HCT116 (cell line): ENCODE measurements at regions not wholly inside any gene's neighbourhood (a gene's known extent, or its start where the extent isn't known, plus 50 kb on each side); places are given as distances from the start of the nearest gene placed in this dataset.
A peak's percentile ranks its signal among the peaks of the same experiment; 100 is the strongest.

Experiments
- ATAC-seq: fragments of 200-7000 bp; cut with Tn5 transposase; 2 replicates; pipeline ENCODE4 v1.9.1; 2020; ENCODE audit warnings: mild to moderate bottlenecking, moderate library complexity
- BruUV-seq: library from RNA; stranded (reverse); fragments of 400-500 nt; replicated peaks from 2 replicates; lab custom pipeline; 2021; lab: Mats Ljungman, UMichigan
- CTCF ChIA-PET: fragments of 300-600 bp; sonication (Branson Sonifier 250); formaldehyde crosslinking; loops from one replicate; lab custom pipeline; 2021; ENCODE audit warnings: antibody characterized with exemption; lab: Charles Lee
- POLR2A ChIA-PET: fragments of 300-600, 350-600 bp; sonication (Branson Sonifier 250); formaldehyde crosslinking; loops from one replicate; lab custom pipeline; 2021; ENCODE audit warnings: antibody characterized with exemption; lab: Charles Lee
- RAD21 ChIA-PET, 2 experiments: fragments of 300-600 bp; sonication (Branson Sonifier 250); formaldehyde crosslinking; loops; one replicate each; lab custom pipeline; 2023; ENCODE audit warnings: low total read pairs in 2 of 2; ENCODE audit not compliant: uncharacterized antibody in 2 of 2, unreplicated experiment in 2 of 2, low non-redundant PET in 1 of 2; lab: Charles Lee
- DNase-seq: peaks from one replicate; pipeline ENCODE4 v3.0.0-alpha.2; 2010; ENCODE audit warnings: low read depth, low spot score
- H2AFZ ChIP-seq: fragments of 200-600 bp; shearing (Covaris generic), sonication (generic); 2 replicates; pipeline ENCODE4 v1.6.1; 2017; ENCODE audit warnings: low read depth, mixed run types, mixed read lengths, antibody characterized with exemption, low read length; ENCODE audit not compliant: poor library complexity, severe bottlenecking
- H3K27ac ChIP-seq: 2 replicates; pipeline ENCODE4 v1.5.1; 2012; ENCODE audit warnings: low read depth, low read length
- H3K27me3 ChIP-seq: fragments of 200-600 bp; sonication (generic); 2 replicates; pipeline ENCODE4 v1.6.1; 2016; ENCODE audit warnings: mixed run types, low read length, mixed read lengths; ENCODE audit not compliant: insufficient read depth
- H3K36me3 ChIP-seq, 2 experiments: fragments of 200-500 bp in 1 of 2; fragments of 200-600 bp in 1 of 2; sonication (Bioruptor generic) in 1 of 2; sonication (generic) in 1 of 2; 2 replicates each; pipeline versions ENCODE4 v1.5.1 to v1.6.1; 2014 to 2016; ENCODE audit warnings: low read length in 2 of 2, inconsistent platforms in 1 of 2, mixed read lengths in 1 of 2, mixed run types in 1 of 2; ENCODE audit not compliant: insufficient read depth in 2 of 2, control insufficient read depth in 1 of 2
- H3K4me1 ChIP-seq, 2 experiments: fragments of 200-600 bp in 1 of 2; sonication (generic) in 1 of 2; 2 replicates each; pipeline versions ENCODE4 v1.5.1 to v1.6.1; 2012 to 2017; ENCODE audit warnings: low read length in 2 of 2, inconsistent platforms in 1 of 2, mild to moderate bottlenecking in 1 of 2, mixed read lengths in 1 of 2, mixed run types in 1 of 2, moderate library complexity in 1 of 2; ENCODE audit not compliant: insufficient read depth in 2 of 2, control insufficient read depth in 1 of 2
- H3K4me2 ChIP-seq: fragments of 200-600 bp; sonication (generic); 2 replicates; pipeline ENCODE4 v1.6.1; 2017; ENCODE audit warnings: mixed run types, low read length, mixed read lengths
- H3K4me3 ChIP-seq, 2 experiments: fragments of 200-600 bp in 1 of 2; sonication (generic) in 1 of 2; replicated peaks in 1 of 2; 2 replicates each; pipeline ENCODE4 v1.5.1; 2011 to 2016; ENCODE audit warnings: low read length in 2 of 2, control low read depth in 1 of 2, low read depth in 1 of 2, mild to moderate bottlenecking in 1 of 2, mixed read lengths in 1 of 2, mixed run types in 1 of 2
- H3K79me2 ChIP-seq: fragments of 200-600 bp; sonication (generic); 2 replicates; pipeline ENCODE4 v1.6.1; 2017; ENCODE audit warnings: mild to moderate bottlenecking, mixed run types, low read length, moderate library complexity, mixed read lengths; ENCODE audit not compliant: insufficient read depth
- H3K9ac ChIP-seq: fragments of 200-600 bp; sonication (generic); 2 replicates; pipeline ENCODE4 v1.6.1; 2016; ENCODE audit warnings: low read length, mixed read lengths
- H3K9me2 ChIP-seq: fragments of 200-600 bp; sonication (generic), shearing (Covaris generic); 2 replicates; pipeline ENCODE4 v1.6.1; 2017; ENCODE audit warnings: mixed run types, mild to moderate bottlenecking, moderate library complexity; ENCODE audit not compliant: insufficient read depth
- H3K9me3 ChIP-seq, 2 experiments: fragments of 200-500 bp in 1 of 2; fragments of 200-600 bp in 1 of 2; sonication (Bioruptor generic) in 1 of 2; sonication (generic) in 1 of 2; 2 replicates each; pipeline ENCODE4 v1.6.1; 2014 to 2017; ENCODE audit warnings: low read length in 2 of 2, mixed read lengths in 2 of 2, inconsistent platforms in 1 of 2, low read depth in 1 of 2, mild to moderate bottlenecking in 1 of 2, mixed run types in 1 of 2, moderate library complexity in 1 of 2; ENCODE audit not compliant: control insufficient read depth in 1 of 2, insufficient read depth in 1 of 2
- H4K20me1 ChIP-seq: fragments of 200-600 bp; sonication (generic), shearing (Covaris generic); 2 replicates; pipeline ENCODE4 v1.6.1; 2017; ENCODE audit warnings: mixed run types, mild to moderate bottlenecking, moderate library complexity; ENCODE audit not compliant: insufficient read depth
- CEBPB ChIP-seq: IDR thresholded peaks from 2 replicates; pipeline ENCODE4 v1.6.1; 2012; ENCODE audit warnings: low read depth
- ELF1 ChIP-seq: IDR thresholded peaks from 2 replicates; pipeline ENCODE4 v1.6.1; 2012; ENCODE audit warnings: low read depth, borderline replicate concordance
- POLR2A ChIP-seq: IDR thresholded peaks from 2 replicates; pipeline ENCODE4 v1.7.0; 2011; ENCODE audit warnings: borderline replicate concordance; ENCODE audit not compliant: insufficient read depth, insufficient read length; ENCODE audit errors: extremely low read depth
- POLR2AphosphoS5 ChIP-seq: IDR thresholded peaks from 2 replicates; pipeline ENCODE4 v1.6.1; 2011; ENCODE audit warnings: mild to moderate bottlenecking, low read depth, low read length, moderate library complexity
- RAD21 ChIP-seq: IDR thresholded peaks from 2 replicates; pipeline ENCODE4 v1.6.1; 2012; ENCODE audit warnings: low read depth, mild to moderate bottlenecking
- SIN3A ChIP-seq: IDR thresholded peaks from 2 replicates; pipeline ENCODE4 v1.6.1; 2012; ENCODE audit warnings: low read depth
- SRF ChIP-seq: IDR thresholded peaks from 2 replicates; pipeline ENCODE4 v1.6.1; 2012; ENCODE audit warnings: low read depth
- TCF7L2 ChIP-seq: IDR thresholded peaks from 2 replicates; pipeline ENCODE4 v1.7.0; 2011; ENCODE audit warnings: borderline replicate concordance, inconsistent platforms; ENCODE audit not compliant: insufficient read depth, insufficient read length; ENCODE audit errors: extremely low read depth
- YY1 ChIP-seq: IDR thresholded peaks from 2 replicates; pipeline ENCODE4 v1.6.1; 2011; ENCODE audit warnings: low read length, low read depth, moderate library complexity, mild to moderate bottlenecking; ENCODE audit not compliant: insufficient replicate concordance; ENCODE audit errors: extremely low read depth
- ZFX ChIP-seq: fragments of 450-650 bp; IDR thresholded peaks from 2 replicates; pipeline ENCODE4 v1.6.1; 2017
- ZNF274 ChIP-seq: fragments of 200-500 bp; sonication (Bioruptor generic); IDR thresholded peaks from 2 replicates; pipeline ENCODE4 v1.6.1; 2014; ENCODE audit warnings: mild to moderate bottlenecking, low read depth, low read length, inconsistent platforms
- intact Hi-C: fragments of 100-400 bp; cut with micrococcal nuclease; formaldehyde crosslinking; loops from 2 replicates; pipeline ENCODE4 v1.10.0; 2022
- TF ChIP-seq, protein P1 (sequence below), 3 experiments: fragments of 200-600 bp in 1 of 3; sonication (generic) in 1 of 3; IDR thresholded peaks in 2 of 3; conservative IDR thresholded peaks in 1 of 3; 2 replicates each; pipeline ENCODE4 v1.5.1; 2012 to 2017; ENCODE audit warnings: low read depth in 2 of 3, low read length in 2 of 3, antibody characterized with exemption in 1 of 3, borderline replicate concordance in 1 of 3, control low read depth in 1 of 3, mild to moderate bottlenecking in 1 of 3, mixed read lengths in 1 of 3, mixed run types in 1 of 3, moderate library complexity in 1 of 3; ENCODE audit not compliant: insufficient read depth in 1 of 3
- TF ChIP-seq, protein P2 (sequence below): IDR thresholded peaks from 2 replicates; pipeline ENCODE4 v1.6.1; 2011; ENCODE audit warnings: mild to moderate bottlenecking, low read length, moderate library complexity; ENCODE audit not compliant: insufficient replicate concordance; ENCODE audit errors: extremely low read depth

DNA sequence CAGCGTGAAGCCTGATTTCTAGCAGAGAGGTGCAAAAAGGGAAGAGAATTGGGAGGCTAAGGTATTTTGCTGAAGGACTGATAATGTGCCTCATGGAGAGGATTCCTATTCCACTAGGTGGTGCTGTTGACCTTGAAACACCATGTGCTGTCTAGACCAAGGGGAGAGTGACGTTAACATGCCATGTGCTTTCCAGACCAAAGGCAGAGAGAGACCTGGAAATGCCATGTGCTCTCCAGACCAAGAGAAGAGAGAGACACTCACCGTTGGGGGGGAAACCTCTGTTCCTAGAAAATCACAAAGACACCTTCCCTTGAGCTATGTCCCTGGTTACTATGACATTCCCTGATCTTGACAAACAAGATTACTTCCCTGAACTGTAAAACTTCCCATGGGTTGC lies 286.0 kb upstream of the TUSC1 start:
- H2AFZ ChIP-seq: no peak overlapping the region
- no peak for TF ChIP-seq ZFX
- peak; percentile 33 for TF ChIP-seq RAD21
- TF ChIP-seq, protein P1, sequence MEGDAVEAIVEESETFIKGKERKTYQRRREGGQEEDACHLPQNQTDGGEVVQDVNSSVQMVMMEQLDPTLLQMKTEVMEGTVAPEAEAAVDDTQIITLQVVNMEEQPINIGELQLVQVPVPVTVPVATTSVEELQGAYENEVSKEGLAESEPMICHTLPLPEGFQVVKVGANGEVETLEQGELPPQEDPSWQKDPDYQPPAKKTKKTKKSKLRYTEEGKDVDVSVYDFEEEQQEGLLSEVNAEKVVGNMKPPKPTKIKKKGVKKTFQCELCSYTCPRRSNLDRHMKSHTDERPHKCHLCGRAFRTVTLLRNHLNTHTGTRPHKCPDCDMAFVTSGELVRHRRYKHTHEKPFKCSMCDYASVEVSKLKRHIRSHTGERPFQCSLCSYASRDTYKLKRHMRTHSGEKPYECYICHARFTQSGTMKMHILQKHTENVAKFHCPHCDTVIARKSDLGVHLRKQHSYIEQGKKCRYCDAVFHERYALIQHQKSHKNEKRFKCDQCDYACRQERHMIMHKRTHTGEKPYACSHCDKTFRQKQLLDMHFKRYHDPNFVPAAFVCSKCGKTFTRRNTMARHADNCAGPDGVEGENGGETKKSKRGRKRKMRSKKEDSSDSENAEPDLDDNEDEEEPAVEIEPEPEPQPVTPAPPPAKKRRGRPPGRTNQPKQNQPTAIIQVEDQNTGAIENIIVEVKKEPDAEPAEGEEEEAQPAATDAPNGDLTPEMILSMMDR (IDR thresholded peaks at IDR 0.05 in 2 of 3, conservative IDR thresholded peaks at IDR 0.05 in 1 of 3; ENCODE audit: borderline replicate concordance in 1 of 3, insufficient read depth in 1 of 3, low read depth in 2 of 3, low read length in 2 of 3): peak in 2 of 3 experiments; percentile 28 to 45; a peak in 4 of 6 replicates

DNA sequence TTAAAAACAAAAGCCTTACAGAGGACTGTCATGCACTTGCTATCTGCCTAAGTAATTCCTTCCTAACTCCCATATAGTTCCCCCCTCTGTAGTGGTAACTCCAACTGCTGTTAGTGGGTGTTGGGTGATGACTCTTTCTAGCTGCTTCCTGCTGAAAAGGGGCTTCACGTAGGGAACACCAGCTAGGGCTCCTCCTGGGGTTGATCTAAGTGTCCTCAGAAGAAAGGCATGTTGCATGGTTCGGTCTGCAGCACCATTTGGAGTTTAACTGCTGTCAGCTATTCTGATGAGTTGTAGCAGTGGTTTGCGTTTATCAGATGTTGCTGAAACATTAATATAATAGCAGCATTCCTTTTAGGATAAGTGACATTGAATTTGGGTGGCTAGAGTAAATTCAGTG lies 281.9 kb upstream of the TUSC1 start:
- no peaks in the 10 kb centered on the region for H3K27me3 ChIP-seq
- RAD21 ChIA-PET: no interaction called here
- POLR2A ChIA-PET: no interaction called here
- DNase-seq: no peak
- H3K4me3 ChIP-seq: no peak overlapping the region
- H3K36me3 ChIP-seq: no peaks in the 10 kb centered on the region
- BruUV-seq: no TSS peak
- H3K9me2 ChIP-seq: no peaks in the 10 kb centered on the region
- H2AFZ ChIP-seq: no peak overlapping the region
- H3K27ac ChIP-seq: no peak overlapping the region
- CTCF ChIA-PET: no interaction called here
- no peaks in the 10 kb centered on the region for H4K20me1 ChIP-seq
- no peaks in the 10 kb centered on the region for H3K4me1 ChIP-seq
- no peaks in the 10 kb centered on the region for H3K79me2 ChIP-seq
- no peak overlapping the region for H3K4me2 ChIP-seq
- intact Hi-C loops: loop anchor here (5.0 kb wide), 1 partner anchor 652 kb away; no protein-coding TSS in a partner anchor
- TF ChIP-seq SRF (no peak), POLR2A (no peak), ELF1 (no peak), ZNF274 (no peak), RAD21 (no peak), TCF7L2 (no peak), YY1 (no peak), CEBPB (no peak), SIN3A (no peak), POLR2AphosphoS5 (no peak), ZFX (no peak)
- TF ChIP-seq, protein P2, sequence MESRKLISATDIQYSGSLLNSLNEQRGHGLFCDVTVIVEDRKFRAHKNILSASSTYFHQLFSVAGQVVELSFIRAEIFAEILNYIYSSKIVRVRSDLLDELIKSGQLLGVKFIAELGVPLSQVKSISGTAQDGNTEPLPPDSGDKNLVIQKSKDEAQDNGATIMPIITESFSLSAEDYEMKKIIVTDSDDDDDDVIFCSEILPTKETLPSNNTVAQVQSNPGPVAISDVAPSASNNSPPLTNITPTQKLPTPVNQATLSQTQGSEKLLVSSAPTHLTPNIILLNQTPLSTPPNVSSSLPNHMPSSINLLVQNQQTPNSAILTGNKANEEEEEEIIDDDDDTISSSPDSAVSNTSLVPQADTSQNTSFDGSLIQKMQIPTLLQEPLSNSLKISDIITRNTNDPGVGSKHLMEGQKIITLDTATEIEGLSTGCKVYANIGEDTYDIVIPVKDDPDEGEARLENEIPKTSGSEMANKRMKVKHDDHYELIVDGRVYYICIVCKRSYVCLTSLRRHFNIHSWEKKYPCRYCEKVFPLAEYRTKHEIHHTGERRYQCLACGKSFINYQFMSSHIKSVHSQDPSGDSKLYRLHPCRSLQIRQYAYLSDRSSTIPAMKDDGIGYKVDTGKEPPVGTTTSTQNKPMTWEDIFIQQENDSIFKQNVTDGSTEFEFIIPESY: no peak
- H3K9ac ChIP-seq: no peak overlapping the region
- H3K9me3 ChIP-seq: peaks cover 3 to 6% of the 10 kb centered on the region in 2 experiments; a peak in 2 of 4 replicates
- no peak for ATAC-seq

More for the DNA sequence above, 286.0 kb upstream of the TUSC1 start:
- peak; percentile 49; the same call in 1 of the 2 replicates for ATAC-seq
- Histone ChIP-seq H3K79me2 (no peaks in the 10 kb centered on the region), H3K4me3 (no peak overlapping the region), H3K36me3 (no peaks in the 10 kb centered on the region), H3K9me3 (peaks cover 6% of the 10 kb centered on the region in 2 experiments; a peak in 2 of 4 replicates), H3K9me2 (no peaks in the 10 kb centered on the region), H4K20me1 (no peaks in the 10 kb centered on the region), H3K9ac (no peak overlapping the region), H3K4me2 (no peak overlapping the region), H3K27me3 (no peaks in the 10 kb centered on the region), H3K4me1 (no peaks in the 10 kb centered on the region), H3K27ac (no peak overlapping the region)
- intact Hi-C loops: loop anchor here (5.0 kb wide), 1 partner anchor 648 kb away; no protein-coding TSS in a partner anchor
- ChIA-PET POLR2A (no interaction called here), RAD21 (no interaction called here), CTCF (no interaction called here)
- no TSS peak for BruUV-seq
- DNase-seq: peak; percentile 1
